CD14-positive monocyte (primary cell): ENCODE measurements at regions not wholly inside any gene's neighbourhood (a gene's known extent, or its start where the extent isn't known, plus 50 kb on each side); places are given as distances from the start of the nearest gene placed in this dataset.

Experiments
- DNase-seq, 3 donors: peaks; one replicate each; pipeline ENCODE4 v3.0.0-alpha.2; 2011 to 2022
- H2AFZ ChIP-seq: 2 replicates; pipeline ENCODE4 v1.6.0; 2012; ENCODE audit warnings: mild to moderate bottlenecking, low read depth, low read length, inconsistent platforms; ENCODE audit not compliant: insufficient read depth, poor library complexity, severe bottlenecking
- H3K27ac ChIP-seq, 2 donors: 1 replicate in 1 of 2; 2 replicates in 1 of 2; pipeline ENCODE4 v1.5.1; 2012 to 2013; ENCODE audit warnings: low read length in 2 of 2, control low read depth in 1 of 2, inconsistent platforms in 1 of 2, low read depth in 1 of 2, mild to moderate bottlenecking in 1 of 2
- H3K27me3 ChIP-seq, 2 donors: one replicate each; pipeline versions ENCODE4 v1.6.0 to v1.6.1; 2011 to 2013; ENCODE audit warnings: low read length in 2 of 2; ENCODE audit not compliant: control insufficient read depth in 2 of 2, insufficient read depth in 2 of 2
- H3K36me3 ChIP-seq, 2 donors: replicated peaks in 1 of 2; 1 replicate in 1 of 2; 2 replicates in 1 of 2; pipeline versions ENCODE4 v1.5.1 to v1.6.1; 2012 to 2013; ENCODE audit warnings: low read length in 2 of 2, control low read depth in 1 of 2, inconsistent platforms in 1 of 2, mild to moderate bottlenecking in 1 of 2; ENCODE audit not compliant: insufficient read depth in 2 of 2, control insufficient read depth in 1 of 2
- H3K4me1 ChIP-seq, 2 donors: 1 replicate in 1 of 2; 2 replicates in 1 of 2; pipeline versions ENCODE4 v1.5.1 to v1.6.1; 2012 to 2013; ENCODE audit warnings: low read length in 2 of 2, control low read depth in 1 of 2, inconsistent platforms in 1 of 2, mild to moderate bottlenecking in 1 of 2, moderate library complexity in 1 of 2; ENCODE audit not compliant: insufficient read depth in 2 of 2, control insufficient read depth in 1 of 2
- H3K4me2 ChIP-seq: replicated peaks from 2 replicates; pipeline ENCODE3; 2012; ENCODE audit warnings: low read length, moderate library complexity, mild to moderate bottlenecking; ENCODE audit not compliant: poor library complexity, severe bottlenecking; ENCODE audit errors: extremely low read depth
- H3K4me3 ChIP-seq, 3 experiments: fragments of 200-600 bp in 1 of 3; sonication (generic) in 1 of 3; replicated peaks in 1 of 3; 1 replicate in 2 of 3; 2 replicates in 1 of 3; pipeline ENCODE4 v1.5.1; 2011 to 2013; ENCODE audit warnings: low read length in 3 of 3, mild to moderate bottlenecking in 3 of 3, control low read depth in 2 of 3, low read depth in 2 of 3, inconsistent platforms in 1 of 3, moderate library complexity in 1 of 3
- H3K79me2 ChIP-seq: 2 replicates; pipeline ENCODE4 v1.6.0; 2012; ENCODE audit warnings: mild to moderate bottlenecking, control low read depth, inconsistent platforms, low read length, moderate library complexity; ENCODE audit not compliant: insufficient read depth
- H3K9ac ChIP-seq: 2 replicates; pipeline ENCODE4 v1.6.0; 2017; ENCODE audit warnings: low read length, mild to moderate bottlenecking; ENCODE audit not compliant: insufficient read depth, poor library complexity, severe bottlenecking
- H3K9me3 ChIP-seq, 2 donors: replicated peaks in 1 of 2; 1 replicate in 1 of 2; 2 replicates in 1 of 2; pipeline versions ENCODE4 v1.5.1 to v1.6.1; 2012 to 2013; ENCODE audit warnings: low read length in 2 of 2, control low read depth in 1 of 2; ENCODE audit not compliant: control insufficient read depth in 1 of 2, insufficient read depth in 1 of 2
- H4K20me1 ChIP-seq: 2 replicates; pipeline ENCODE4 v1.6.0; 2012; ENCODE audit warnings: mild to moderate bottlenecking, low read length, control low read depth, moderate library complexity; ENCODE audit not compliant: insufficient read depth
- H3K27ac Mint-ChIP-seq, 7 donors: one replicate each; pipeline ENCODE4 v1.8.0; 2020; ENCODE audit warnings: mild to moderate bottlenecking in 7 of 7, mixed read lengths in 7 of 7, moderate library complexity in 6 of 7, inconsistent platforms in 2 of 7
- H3K27me3 Mint-ChIP-seq, 3 donors: one replicate each; pipeline ENCODE4 v1.8.0; 2021 to 2022; ENCODE audit warnings: low read depth in 3 of 3, mild to moderate bottlenecking in 3 of 3, mixed read lengths in 3 of 3, moderate library complexity in 3 of 3, inconsistent platforms in 1 of 3
- H3K36me3 Mint-ChIP-seq, 2 donors: one replicate each; pipeline ENCODE4 v1.8.0; 2020; ENCODE audit warnings: mixed read lengths in 2 of 2, inconsistent platforms in 1 of 2, mild to moderate bottlenecking in 1 of 2
- H3K4me1 Mint-ChIP-seq: one replicate; pipeline ENCODE4 v1.8.0; 2020; ENCODE audit warnings: mild to moderate bottlenecking, mixed read lengths
- H3K4me3 Mint-ChIP-seq, 2 donors: one replicate each; pipeline ENCODE4 v1.8.0; 2020; ENCODE audit warnings: mild to moderate bottlenecking in 2 of 2, mixed read lengths in 2 of 2, moderate library complexity in 1 of 2
- H3K9me3 Mint-ChIP-seq, 7 donors: one replicate each; pipeline ENCODE4 v1.8.0; 2020 to 2022; ENCODE audit warnings: mixed read lengths in 7 of 7, mild to moderate bottlenecking in 6 of 7, moderate library complexity in 6 of 7, inconsistent platforms in 2 of 7
- CTCF ChIP-seq: fragments of 200-600 bp; IDR thresholded peaks from one replicate; pipeline ENCODE4 v1.8.0; 2022; ENCODE audit warnings: antibody characterized with exemption, mild to moderate bottlenecking
- WGBS: methylation state at CpG from one replicate; pipeline ENCODE4 v1.1.5; 2013; ENCODE audit warnings: missing lambda C conversion rate; ENCODE audit not compliant: insufficient coverage; 5-methylcytosine and 5-hydroxymethylcytosine counted together
- intact Hi-C, 2 donors: fragments of 100-400 bp; cut with micrococcal nuclease; formaldehyde crosslinking; loops; one replicate each; pipeline versions ENCODE4 v1.15.0 to v1.15.1; 2023

GRCh38 chr12:31867292-31867691, 91.9 kb upstream of the RESF1 start:
- Histone ChIP-seq H3K9ac (no peak overlapping the region), H3K9me3 (peaks cover 6 to 25% of the 10 kb centered on the region in 2 donors), H3K27ac (no peak overlapping the region), H3K27me3 (no peaks in the 10 kb centered on the region), H3K79me2 (no peaks in the 10 kb centered on the region), H3K4me1 (no peaks in the 10 kb centered on the region), H3K4me2 (no peak overlapping the region), H3K36me3 (no peaks in the 10 kb centered on the region), H3K4me3 (no peak overlapping the region), H2AFZ (no peak overlapping the region), H4K20me1 (no peaks in the 10 kb centered on the region)
- intact Hi-C loops, result no loop called here
- Mint-ChIP-seq H3K9me3 (peaks cover 5 to 43% (median 19%) of the 10 kb centered on the region in 7 donors), H3K27me3 (peaks cover 0 to 1% (median 0%) of the 10 kb centered on the region in 3 donors), H3K27ac (peak overlapping the region in 2 of 7 donors; percentile 42 to 68), H3K4me3 (no peak overlapping the region), H3K4me1 (peaks cover 11% of the 10 kb centered on the region), H3K36me3 (peaks cover 0 to under 1% of the 10 kb centered on the region in 2 donors)
- TF ChIP-seq CTCF, result no peak
- no peak for DNase-seq

- H3K27ac ChIP-seq, result no peak overlapping the region
- WGBS, result no CpG with 5 or more reads among the region's 3 CpGs
- intact Hi-C loops, result no loop called here
These were observed 92.7 kb upstream of the RESF1 start for GRCh38 chr12:31866523-31866922.

More at GRCh38 chr12:31866523-31866922, 92.7 kb upstream of the RESF1 start:
- no peak for DNase-seq
- peaks cover 11% of the 10 kb centered on the region for H3K4me1 Mint-ChIP-seq
- TF ChIP-seq CTCF, result no peak
- no peaks in the 10 kb centered on the region for H3K36me3 Mint-ChIP-seq
- Histone ChIP-seq H3K79me2 (no peaks in the 10 kb centered on the region), H3K27me3 (no peaks in the 10 kb centered on the region), H3K4me2 (no peak overlapping the region), H3K4me3 (no peak overlapping the region), H3K9me3 (peaks cover 7 to 22% of the 10 kb centered on the region in 2 donors), H2AFZ (no peak overlapping the region), H3K36me3 (no peaks in the 10 kb centered on the region), H4K20me1 (no peaks in the 10 kb centered on the region), H3K9ac (no peak overlapping the region), H3K4me1 (no peaks in the 10 kb centered on the region)
- no peak overlapping the region for H3K4me3 Mint-ChIP-seq
- H3K9me3 Mint-ChIP-seq, result peaks cover 6 to 41% (median 21%) of the 10 kb centered on the region in 7 donors
- H3K27me3 Mint-ChIP-seq, result peaks cover 0 to 1% (median 0%) of the 10 kb centered on the region in 3 donors
- no peak overlapping the region for H3K27ac Mint-ChIP-seq
